ENCODE measurements at regions not wholly inside any gene's neighbourhood (a gene's known extent, or its start where the extent isn't known, plus 50 kb on each side); places are given as distances from the start of the nearest gene placed in this dataset.

DNA sequence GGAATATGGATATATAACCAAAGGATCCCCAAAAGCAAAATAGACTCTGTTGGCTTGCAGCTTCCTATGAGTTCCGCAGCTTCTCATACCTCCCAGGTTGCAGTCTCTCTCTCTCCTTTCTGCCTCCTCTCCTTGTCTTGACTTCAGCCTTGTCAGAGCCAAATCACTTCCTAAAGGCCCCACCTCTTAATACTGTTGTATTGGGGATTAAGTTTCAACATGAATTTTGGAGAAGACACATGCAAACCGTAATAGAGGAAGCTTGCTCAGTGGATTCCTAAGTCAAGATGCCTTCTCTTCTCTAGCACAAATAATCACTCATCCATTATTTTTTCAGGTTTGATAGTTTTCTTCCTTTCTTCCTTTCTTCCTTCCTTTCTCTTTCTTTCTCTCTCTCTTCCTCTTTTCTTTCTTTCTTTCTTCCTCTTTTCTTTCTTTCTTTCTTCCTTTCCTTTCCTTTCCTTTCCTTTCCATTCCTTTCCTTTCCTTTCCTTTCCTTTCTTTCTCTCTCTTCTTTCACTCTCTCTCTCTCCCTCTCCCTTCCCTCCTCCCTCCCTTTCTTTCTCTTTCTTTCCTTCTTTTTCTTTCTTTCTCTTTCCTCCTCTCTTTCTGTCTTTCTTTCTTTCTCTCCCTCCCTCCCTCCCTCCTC, 411.3 kb upstream of the TPM1 start:
- DNase-seq (ENCODE audit: low read depth in 1 of 2, low spot score in 1 of 2): no peak
- Histone ChIP-seq H3K27ac (replicated peaks) (no peak overlapping the region), H3K27me3 (ENCODE audit: insufficient read depth, poor library complexity, severe bottlenecking) (peaks cover 5% of the 10 kb centered on the region), H3K4me3 (replicated peaks; ENCODE audit: insufficient read depth, low read length) (no peak overlapping the region)
- no peak for TF ChIP-seq POLR2AphosphoS5 (IDR thresholded peaks at IDR 0.05; ENCODE audit: low read depth)
- TF ChIP-seq, protein P1, sequence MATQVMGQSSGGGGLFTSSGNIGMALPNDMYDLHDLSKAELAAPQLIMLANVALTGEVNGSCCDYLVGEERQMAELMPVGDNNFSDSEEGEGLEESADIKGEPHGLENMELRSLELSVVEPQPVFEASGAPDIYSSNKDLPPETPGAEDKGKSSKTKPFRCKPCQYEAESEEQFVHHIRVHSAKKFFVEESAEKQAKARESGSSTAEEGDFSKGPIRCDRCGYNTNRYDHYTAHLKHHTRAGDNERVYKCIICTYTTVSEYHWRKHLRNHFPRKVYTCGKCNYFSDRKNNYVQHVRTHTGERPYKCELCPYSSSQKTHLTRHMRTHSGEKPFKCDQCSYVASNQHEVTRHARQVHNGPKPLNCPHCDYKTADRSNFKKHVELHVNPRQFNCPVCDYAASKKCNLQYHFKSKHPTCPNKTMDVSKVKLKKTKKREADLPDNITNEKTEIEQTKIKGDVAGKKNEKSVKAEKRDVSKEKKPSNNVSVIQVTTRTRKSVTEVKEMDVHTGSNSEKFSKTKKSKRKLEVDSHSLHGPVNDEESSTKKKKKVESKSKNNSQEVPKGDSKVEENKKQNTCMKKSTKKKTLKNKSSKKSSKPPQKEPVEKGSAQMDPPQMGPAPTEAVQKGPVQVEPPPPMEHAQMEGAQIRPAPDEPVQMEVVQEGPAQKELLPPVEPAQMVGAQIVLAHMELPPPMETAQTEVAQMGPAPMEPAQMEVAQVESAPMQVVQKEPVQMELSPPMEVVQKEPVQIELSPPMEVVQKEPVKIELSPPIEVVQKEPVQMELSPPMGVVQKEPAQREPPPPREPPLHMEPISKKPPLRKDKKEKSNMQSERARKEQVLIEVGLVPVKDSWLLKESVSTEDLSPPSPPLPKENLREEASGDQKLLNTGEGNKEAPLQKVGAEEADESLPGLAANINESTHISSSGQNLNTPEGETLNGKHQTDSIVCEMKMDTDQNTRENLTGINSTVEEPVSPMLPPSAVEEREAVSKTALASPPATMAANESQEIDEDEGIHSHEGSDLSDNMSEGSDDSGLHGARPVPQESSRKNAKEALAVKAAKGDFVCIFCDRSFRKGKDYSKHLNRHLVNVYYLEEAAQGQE (IDR thresholded peaks at IDR 0.05; ENCODE audit: insufficient replicate concordance, low read depth): no peak
- TF ChIP-seq SPI1 (IDR thresholded peaks at IDR 0.05; ENCODE audit: borderline replicate concordance, low read depth): no peak
- TF ChIP-seq GABPA (IDR thresholded peaks at IDR 0.05; ENCODE audit: low read depth): no peak
- TF ChIP-seq, protein P2, sequence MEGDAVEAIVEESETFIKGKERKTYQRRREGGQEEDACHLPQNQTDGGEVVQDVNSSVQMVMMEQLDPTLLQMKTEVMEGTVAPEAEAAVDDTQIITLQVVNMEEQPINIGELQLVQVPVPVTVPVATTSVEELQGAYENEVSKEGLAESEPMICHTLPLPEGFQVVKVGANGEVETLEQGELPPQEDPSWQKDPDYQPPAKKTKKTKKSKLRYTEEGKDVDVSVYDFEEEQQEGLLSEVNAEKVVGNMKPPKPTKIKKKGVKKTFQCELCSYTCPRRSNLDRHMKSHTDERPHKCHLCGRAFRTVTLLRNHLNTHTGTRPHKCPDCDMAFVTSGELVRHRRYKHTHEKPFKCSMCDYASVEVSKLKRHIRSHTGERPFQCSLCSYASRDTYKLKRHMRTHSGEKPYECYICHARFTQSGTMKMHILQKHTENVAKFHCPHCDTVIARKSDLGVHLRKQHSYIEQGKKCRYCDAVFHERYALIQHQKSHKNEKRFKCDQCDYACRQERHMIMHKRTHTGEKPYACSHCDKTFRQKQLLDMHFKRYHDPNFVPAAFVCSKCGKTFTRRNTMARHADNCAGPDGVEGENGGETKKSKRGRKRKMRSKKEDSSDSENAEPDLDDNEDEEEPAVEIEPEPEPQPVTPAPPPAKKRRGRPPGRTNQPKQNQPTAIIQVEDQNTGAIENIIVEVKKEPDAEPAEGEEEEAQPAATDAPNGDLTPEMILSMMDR (IDR thresholded peaks at IDR 0.05; ENCODE audit: insufficient read depth, low read length): no peak

DNA sequence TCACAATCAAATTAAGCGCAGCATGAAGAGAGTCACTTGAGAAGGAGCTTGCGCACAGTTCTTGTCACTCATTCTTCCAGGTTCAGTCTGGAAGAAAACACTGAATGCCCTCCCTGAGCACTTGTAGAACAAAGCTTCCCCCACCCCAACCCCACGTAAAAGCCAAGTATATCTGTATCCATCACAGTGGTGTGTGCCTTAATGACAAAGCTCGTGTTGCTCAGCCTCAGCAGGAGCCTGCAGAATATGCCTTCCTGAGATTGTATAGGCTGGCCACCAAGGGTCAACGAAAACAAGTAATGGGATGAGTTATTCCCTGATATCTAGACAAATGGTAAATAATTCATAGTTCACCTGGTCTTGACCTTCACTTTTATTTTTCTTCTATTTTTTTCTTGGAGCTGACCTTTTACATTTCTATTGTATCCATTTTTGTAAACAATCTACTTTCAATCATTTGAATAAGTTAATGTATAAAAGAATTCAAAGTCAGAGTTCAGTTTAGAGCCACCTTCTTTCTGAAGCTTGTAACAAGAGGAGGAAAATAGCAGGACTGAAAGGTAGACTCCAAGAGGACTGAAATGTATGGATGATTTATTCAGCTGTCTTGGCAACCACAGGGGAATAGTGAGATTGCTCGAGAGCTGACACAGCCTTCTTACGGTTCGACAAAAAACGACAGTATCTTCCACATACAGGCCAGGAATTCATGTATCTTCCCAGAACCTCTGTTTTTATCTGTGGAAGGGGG, 405.5 kb upstream of the TPM1 start:
- Histone ChIP-seq H3K27me3 (ENCODE audit: insufficient read depth, poor library complexity, severe bottlenecking) (no peaks in the 10 kb centered on the region), H3K27ac (replicated peaks) (no peak overlapping the region), H3K4me3 (replicated peaks; ENCODE audit: insufficient read depth, low read length) (no peak overlapping the region)
- TF ChIP-seq SPI1 (IDR thresholded peaks at IDR 0.05; ENCODE audit: borderline replicate concordance, low read depth): no peak
- TF ChIP-seq, protein P1 (IDR thresholded peaks at IDR 0.05; ENCODE audit: insufficient replicate concordance, low read depth): no peak
- TF ChIP-seq, protein P2 (IDR thresholded peaks at IDR 0.05; ENCODE audit: insufficient read depth, low read length): no peak
- TF ChIP-seq GABPA (IDR thresholded peaks at IDR 0.05; ENCODE audit: low read depth): no peak
- no peak for TF ChIP-seq POLR2AphosphoS5 (IDR thresholded peaks at IDR 0.05; ENCODE audit: low read depth)
- DNase-seq (ENCODE audit: low read depth in 1 of 2, low spot score in 1 of 2): no peak

DNA sequence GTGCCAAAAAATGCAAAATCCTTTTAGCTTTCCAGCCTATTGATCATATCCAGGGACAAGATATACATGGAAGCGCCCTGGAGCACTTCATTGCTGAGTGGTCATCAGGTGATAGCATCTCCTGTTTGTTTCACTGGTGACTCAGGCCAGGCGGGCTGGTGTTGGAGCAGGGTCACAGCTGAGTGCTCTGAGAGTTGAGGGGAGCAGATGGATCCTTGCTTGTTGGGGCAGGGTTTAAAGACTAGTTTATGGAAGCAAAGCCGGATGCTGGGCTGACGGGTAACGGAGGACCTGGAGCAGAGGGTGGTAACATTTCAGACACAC, 405.0 kb upstream of the TPM1 start:
- no peak for DNase-seq (ENCODE audit: low read depth in 1 of 2, low spot score in 1 of 2)
- no peak for TF ChIP-seq GABPA (IDR thresholded peaks at IDR 0.05; ENCODE audit: low read depth)
- TF ChIP-seq POLR2AphosphoS5 (IDR thresholded peaks at IDR 0.05; ENCODE audit: low read depth): no peak
- no peak for TF ChIP-seq SPI1 (IDR thresholded peaks at IDR 0.05; ENCODE audit: borderline replicate concordance, low read depth)
- TF ChIP-seq, protein P1 (IDR thresholded peaks at IDR 0.05; ENCODE audit: insufficient replicate concordance, low read depth): no peak
- TF ChIP-seq, protein P2 (IDR thresholded peaks at IDR 0.05; ENCODE audit: insufficient read depth, low read length): no peak
- no peak overlapping the region for H3K27ac ChIP-seq (replicated peaks)
- H3K27me3 ChIP-seq (ENCODE audit: insufficient read depth, poor library complexity, severe bottlenecking): no peaks in the 10 kb centered on the region
- H3K4me3 ChIP-seq (replicated peaks; ENCODE audit: insufficient read depth, low read length): no peak overlapping the region
